NB4 (cell line): ENCODE measurements at regions not wholly inside any gene's neighbourhood (a gene's known extent, or its start where the extent isn't known, plus 50 kb on each side); places are given as distances from the start of the nearest gene placed in this dataset.

Experiments used
- DNase-seq: peaks from one replicate; pipeline ENCODE4 v3.0.0; 2010; ENCODE audit warnings: low read depth
- H3K4me3 ChIP-seq: one replicate; pipeline ENCODE4 v1.5.1; 2011; ENCODE audit warnings: mild to moderate bottlenecking, low read depth, low read length, moderate library complexity
- CTCF ChIP-seq: IDR thresholded peaks from one replicate; pipeline ENCODE4 v1.5.1; 2012; ENCODE audit warnings: low read depth, low read length
- MAX ChIP-seq: IDR thresholded peaks from 2 replicates; pipeline ENCODE4 v1.6.1; 2011; ENCODE audit warnings: low read depth, low read length
- MYC ChIP-seq: IDR thresholded peaks from 2 replicates; pipeline ENCODE4 v1.6.1; 2011; ENCODE audit warnings: low read depth, low read length
- POLR2A ChIP-seq: IDR thresholded peaks from 2 replicates; pipeline ENCODE4 v1.6.1; 2011; ENCODE audit warnings: mild to moderate bottlenecking; ENCODE audit not compliant: insufficient read length; ENCODE audit errors: extremely low read depth

- no peak for DNase-seq
- no peak overlapping the region for H3K4me3 ChIP-seq
- no peak for TF ChIP-seq CTCF
- TF ChIP-seq MYC, result no peak
- TF ChIP-seq POLR2A, result no peak
- no peak for TF ChIP-seq MAX
These were observed 832.2 kb upstream of the FANCL start for GRCh38 chr2:59073286-59073685.

- TF ChIP-seq CTCF (no peak), POLR2A (no peak), MYC (no peak), MAX (no peak)
- DNase-seq, result no peak
- no peak overlapping the region for H3K4me3 ChIP-seq
These were observed 827.1 kb upstream of the FANCL start for GRCh38 chr2:59068255-59068654.

- DNase-seq, result no peak
- no peak overlapping the region for H3K4me3 ChIP-seq
- TF ChIP-seq CTCF (no peak), POLR2A (no peak)
These were observed 825.8 kb upstream of the FANCL start for GRCh38 chr2:59066787-59067399.

- TF ChIP-seq CTCF (no peak), MAX (no peak), POLR2A (no peak), MYC (no peak)
- no peak overlapping the region for H3K4me3 ChIP-seq
- no peak for DNase-seq
These were observed 806.4 kb upstream of the FANCL start for GRCh38 chr2:59047373-59047995.

GRCh38 chr2:59046401-59047372 lies 805.6 kb upstream of the FANCL start:
- H3K4me3 ChIP-seq, result no peak overlapping the region
- no peak for DNase-seq
- TF ChIP-seq MAX (no peak), POLR2A (no peak), MYC (no peak), CTCF (no peak)
